COLO668 (cell line): ENCODE measurements at regions not wholly inside any gene's neighbourhood (a gene's known extent, or its start where the extent isn't known, plus 50 kb on each side); places are given as distances from the start of the nearest gene placed in this dataset.

ENCODE experiments used
- DNase-seq: peaks from one replicate; lab custom pipeline; 2025; ENCODE audit not compliant: unreplicated experiment; lab: John Stamatoyannopoulos, UW

GRCh38 chr2:103012590-103012989 is 250.8 kb downstream of the TMEM182 start:
- DNase-seq: no peak

GRCh38 chr2:103025056-103025455 is 263.2 kb downstream of the TMEM182 start:
- DNase-seq: no peak

GRCh38 chr2:103028181-103028580 is 266.4 kb downstream of the TMEM182 start:
- no peak for DNase-seq
